NCI-H2227 (cell line): ENCODE measurements at regions not wholly inside any gene's neighbourhood (a gene's known extent, or its start where the extent isn't known, plus 50 kb on each side); places are given as distances from the start of the nearest gene placed in this dataset.

ENCODE experiments used
- DNase-seq: peaks from one replicate; lab custom pipeline; 2025; ENCODE audit not compliant: unreplicated experiment; lab: John Stamatoyannopoulos, UW

GRCh38 chr5:106923409-106923808, 747.3 kb downstream of the EFNA5 start:
- DNase-seq, result no peak

GRCh38 chr5:106921567-106921966, 749.2 kb downstream of the EFNA5 start:
- DNase-seq, result no peak

GRCh38 chr5:106910486-106910885, 760.3 kb downstream of the EFNA5 start:
- no peak for DNase-seq

GRCh38 chr5:106909716-106910115, 761.0 kb downstream of the EFNA5 start:
- no peak for DNase-seq

GRCh38 chr5:106907979-106908378, 762.8 kb downstream of the EFNA5 start:
- no peak for DNase-seq

- DNase-seq, result no peak
Measured at GRCh38 chr5:106906199-106906598, 764.5 kb downstream of the EFNA5 start.

- no peak for DNase-seq
Measured at GRCh38 chr5:106894964-106895363, 775.8 kb downstream of the EFNA5 start.

- no peak for DNase-seq
Measured at GRCh38 chr5:106882035-106882434, 788.7 kb downstream of the EFNA5 start.

- no peak for DNase-seq
Measured at GRCh38 chr5:106880656-106881055, 790.1 kb downstream of the EFNA5 start.

- DNase-seq, result no peak
Measured at GRCh38 chr5:106877881-106878280, 792.9 kb downstream of the EFNA5 start.

GRCh38 chr5:106876665-106877194, 794.0 kb downstream of the EFNA5 start:
- peak; percentile 2 for DNase-seq

- no peak for DNase-seq
Measured at GRCh38 chr5:106876298-106876622, 794.5 kb downstream of the EFNA5 start.

GRCh38 chr5:106875591-106876297, 795.0 kb downstream of the EFNA5 start:
- no peak for DNase-seq

GRCh38 chr5:106874974-106875373, 795.8 kb downstream of the EFNA5 start:
- DNase-seq, result no peak

GRCh38 chr5:106874531-106874930, 796.2 kb downstream of the EFNA5 start:
- no peak for DNase-seq

- DNase-seq, result peak; percentile 87
Measured at GRCh38 chr5:106873568-106873967, 797.2 kb downstream of the EFNA5 start.

- no peak for DNase-seq
Measured at GRCh38 chr5:106865279-106865678, 805.5 kb downstream of the EFNA5 start.

- peak; percentile 7 for DNase-seq
Measured at GRCh38 chr5:106862450-106863193, 808.1 kb downstream of the EFNA5 start.

- no peak for DNase-seq
Measured at GRCh38 chr5:106860398-106861044, 810.2 kb downstream of the EFNA5 start.

- no peak for DNase-seq
Measured at GRCh38 chr5:106858616-106859015, 812.1 kb downstream of the EFNA5 start.

GRCh38 chr5:106854922-106855321, 815.8 kb downstream of the EFNA5 start:
- no peak for DNase-seq

- DNase-seq, result no peak
Measured at GRCh38 chr5:106854105-106854687, 816.5 kb downstream of the EFNA5 start.
